ENCODE measurements at regions not wholly inside any gene's neighbourhood (a gene's known extent, or its start where the extent isn't known, plus 50 kb on each side); places are given as distances from the start of the nearest gene placed in this dataset.
"Not testable (repeated sequence)": the region's sequence is repeated elsewhere in the genome, so short reads cannot be mapped to it uniquely, and the experiment has no call there.

- ATAC-seq (ENCODE audit: low read depth in 2 of 2); H3K36me3 Mint-ChIP-seq; H3K27me3 Mint-ChIP-seq; H3K4me1 ChIP-seq (ENCODE audit: control insufficient read depth, insufficient read depth, low read length, poor library complexity, severe bottlenecking); H3K27ac ChIP-seq (ENCODE audit: insufficient read depth, low read length, poor library complexity, severe bottlenecking); H3K27ac Mint-ChIP-seq; H3K4me3 ChIP-seq (ENCODE audit: low read depth, low read length); H3K9me3 ChIP-seq (ENCODE audit: control insufficient read depth in 2 of 2, low read length in 2 of 2); H3K27me3 ChIP-seq (ENCODE audit: control insufficient read depth, insufficient read depth, low read length); H3K36me3 ChIP-seq (ENCODE audit: control insufficient read depth, insufficient read depth, low read length); DNase-seq; H3K4me3 Mint-ChIP-seq; H3K4me1 Mint-ChIP-seq; H3K9me3 Mint-ChIP-seq: not testable (repeated sequence)
These were observed 139.4 kb downstream of the RTP5 start for GRCh38 chr2:242008908-242009307.

- H3K27me3 ChIP-seq (ENCODE audit: control insufficient read depth, insufficient read depth, low read length); H3K9me3 ChIP-seq (ENCODE audit: control insufficient read depth in 2 of 2, low read length in 2 of 2); DNase-seq; H3K27ac Mint-ChIP-seq; H3K4me3 ChIP-seq (ENCODE audit: low read depth, low read length); H3K27ac ChIP-seq (ENCODE audit: insufficient read depth, low read length, poor library complexity, severe bottlenecking); ATAC-seq (ENCODE audit: low read depth in 2 of 2); H3K9me3 Mint-ChIP-seq; H3K4me1 Mint-ChIP-seq; H3K27me3 Mint-ChIP-seq; H3K36me3 Mint-ChIP-seq; H3K4me3 Mint-ChIP-seq; H3K4me1 ChIP-seq (ENCODE audit: control insufficient read depth, insufficient read depth, low read length, poor library complexity, severe bottlenecking); H3K36me3 ChIP-seq (ENCODE audit: control insufficient read depth, insufficient read depth, low read length): not testable (repeated sequence)
These were observed 140.3 kb downstream of the RTP5 start for GRCh38 chr2:242009846-242010245.

GRCh38 chr2:242010252-242011166 is 141.0 kb downstream of the RTP5 start:
- not testable (repeated sequence) for H3K36me3 ChIP-seq (ENCODE audit: control insufficient read depth, insufficient read depth, low read length); H3K4me3 ChIP-seq (ENCODE audit: low read depth, low read length); H3K4me3 Mint-ChIP-seq; H3K36me3 Mint-ChIP-seq; H3K27ac ChIP-seq (ENCODE audit: insufficient read depth, low read length, poor library complexity, severe bottlenecking); H3K27me3 ChIP-seq (ENCODE audit: control insufficient read depth, insufficient read depth, low read length); ATAC-seq (ENCODE audit: low read depth in 2 of 2); H3K9me3 ChIP-seq (ENCODE audit: control insufficient read depth in 2 of 2, low read length in 2 of 2); H3K27me3 Mint-ChIP-seq; H3K9me3 Mint-ChIP-seq; H3K4me1 ChIP-seq (ENCODE audit: control insufficient read depth, insufficient read depth, low read length, poor library complexity, severe bottlenecking)
- peaks cover 0 to 12% (median 5%) of the 10 kb centered on the region in 4 donors for H3K4me1 Mint-ChIP-seq
- H3K27ac Mint-ChIP-seq, result peak overlapping the region in 2 of 3 donors; percentile 23 to 24
- peak in 1 of 3 donors; percentile 23 for DNase-seq

GRCh38 chr2:242011167-242011513 is 141.6 kb downstream of the RTP5 start:
- Histone ChIP-seq H3K4me3 (ENCODE audit: low read depth, low read length) (no peak overlapping the region), H3K27me3 (ENCODE audit: control insufficient read depth, insufficient read depth, low read length) (no peaks in the 10 kb centered on the region), H3K9me3 (ENCODE audit: control insufficient read depth in 2 of 2, low read length in 2 of 2) (peaks cover 0 to 4% of the 10 kb centered on the region in 2 experiments), H3K4me1 (ENCODE audit: control insufficient read depth, insufficient read depth, low read length, poor library complexity, severe bottlenecking) (no peaks in the 10 kb centered on the region), H3K27ac (ENCODE audit: insufficient read depth, low read length, poor library complexity, severe bottlenecking) (no peak overlapping the region), H3K36me3 (ENCODE audit: control insufficient read depth, insufficient read depth, low read length) (no peaks in the 10 kb centered on the region)
- Mint-ChIP-seq H3K36me3 (no peaks in the 10 kb centered on the region), H3K4me3 (no peak overlapping the region), H3K4me1 (peaks cover 0 to 12% (median 5%) of the 10 kb centered on the region in 4 donors), H3K27me3 (no peaks in the 10 kb centered on the region), H3K9me3 (peaks cover 0 to 4% (median 0%) of the 10 kb centered on the region in 7 donors), H3K27ac (peak overlapping the region in 2 of 3 donors; percentile 23 to 24)
- DNase-seq, result peak in 1 of 3 donors; percentile 14
- no peak for ATAC-seq (ENCODE audit: low read depth in 2 of 2)

GRCh38 chr2:242011516-242011915 is 142.0 kb downstream of the RTP5 start:
- Histone ChIP-seq H3K27ac (ENCODE audit: insufficient read depth, low read length, poor library complexity, severe bottlenecking) (no peak overlapping the region), H3K36me3 (ENCODE audit: control insufficient read depth, insufficient read depth, low read length) (no peaks in the 10 kb centered on the region), H3K27me3 (ENCODE audit: control insufficient read depth, insufficient read depth, low read length) (no peaks in the 10 kb centered on the region), H3K9me3 (ENCODE audit: control insufficient read depth in 2 of 2, low read length in 2 of 2) (peaks cover 0 to 4% of the 10 kb centered on the region in 2 experiments), H3K4me3 (ENCODE audit: low read depth, low read length) (no peak overlapping the region), H3K4me1 (ENCODE audit: control insufficient read depth, insufficient read depth, low read length, poor library complexity, severe bottlenecking) (no peaks in the 10 kb centered on the region)
- H3K27me3 Mint-ChIP-seq, result no peaks in the 10 kb centered on the region
- no peaks in the 10 kb centered on the region for H3K36me3 Mint-ChIP-seq
- H3K4me3 Mint-ChIP-seq, result no peak overlapping the region
- H3K4me1 Mint-ChIP-seq, result peaks cover 0 to 12% (median 5%) of the 10 kb centered on the region in 4 donors
- DNase-seq (no peak), ATAC-seq (ENCODE audit: low read depth in 2 of 2) (no peak)
- H3K27ac Mint-ChIP-seq, result peak overlapping the region in 1 of 3 donors; percentile 24
- H3K9me3 Mint-ChIP-seq, result peaks cover 0 to 4% (median 0%) of the 10 kb centered on the region in 7 donors

GRCh38 chr2:242011991-242012764 is 142.6 kb downstream of the RTP5 start:
- no peaks in the 10 kb centered on the region for H3K27me3 ChIP-seq (ENCODE audit: control insufficient read depth, insufficient read depth, low read length)
- no peak overlapping the region for H3K4me3 Mint-ChIP-seq
- no peak overlapping the region for H3K4me3 ChIP-seq (ENCODE audit: low read depth, low read length)
- DNase-seq (no peak), ATAC-seq (ENCODE audit: low read depth in 2 of 2) (no peak)
- H3K9me3 ChIP-seq (ENCODE audit: control insufficient read depth in 2 of 2, low read length in 2 of 2), result peaks cover 0 to 4% of the 10 kb centered on the region in 2 experiments
- H3K4me1 ChIP-seq (ENCODE audit: control insufficient read depth, insufficient read depth, low read length, poor library complexity, severe bottlenecking), result no peaks in the 10 kb centered on the region
- H3K36me3 Mint-ChIP-seq, result no peaks in the 10 kb centered on the region
- H3K4me1 Mint-ChIP-seq, result peaks cover 0 to 12% (median 5%) of the 10 kb centered on the region in 4 donors
- H3K27ac ChIP-seq (ENCODE audit: insufficient read depth, low read length, poor library complexity, severe bottlenecking), result no peak overlapping the region
- no peaks in the 10 kb centered on the region for H3K36me3 ChIP-seq (ENCODE audit: control insufficient read depth, insufficient read depth, low read length)
- H3K9me3 Mint-ChIP-seq, result peaks cover 0 to 4% (median 0%) of the 10 kb centered on the region in 7 donors
- H3K27me3 Mint-ChIP-seq, result no peaks in the 10 kb centered on the region
- H3K27ac Mint-ChIP-seq, result peak overlapping the region in 2 of 3 donors; percentile 49

GRCh38 chr2:242012956-242013764 is 143.6 kb downstream of the RTP5 start:
- Mint-ChIP-seq H3K27me3 (no peaks in the 10 kb centered on the region), H3K9me3 (peaks cover 0 to 4% (median 0%) of the 10 kb centered on the region in 7 donors), H3K27ac (no peak overlapping the region), H3K4me1 (peaks cover 0 to 12% (median 5%) of the 10 kb centered on the region in 4 donors), H3K4me3 (no peak overlapping the region), H3K36me3 (no peaks in the 10 kb centered on the region)
- H3K27ac ChIP-seq (ENCODE audit: insufficient read depth, low read length, poor library complexity, severe bottlenecking), result no peak overlapping the region
- DNase-seq, result no peak
- no peaks in the 10 kb centered on the region for H3K27me3 ChIP-seq (ENCODE audit: control insufficient read depth, insufficient read depth, low read length)
- H3K4me1 ChIP-seq (ENCODE audit: control insufficient read depth, insufficient read depth, low read length, poor library complexity, severe bottlenecking), result no peaks in the 10 kb centered on the region
- ATAC-seq (ENCODE audit: low read depth in 2 of 2), result no peak
- H3K36me3 ChIP-seq (ENCODE audit: control insufficient read depth, insufficient read depth, low read length), result no peaks in the 10 kb centered on the region
- no peak overlapping the region for H3K4me3 ChIP-seq (ENCODE audit: low read depth, low read length)
- H3K9me3 ChIP-seq (ENCODE audit: control insufficient read depth in 2 of 2, low read length in 2 of 2), result peaks cover 0 to 4% of the 10 kb centered on the region in 2 experiments
